ENCODE measurements at regions not wholly inside any gene's neighbourhood (a gene's known extent, or its start where the extent isn't known, plus 50 kb on each side); places are given as distances from the start of the nearest gene placed in this dataset.

DNA sequence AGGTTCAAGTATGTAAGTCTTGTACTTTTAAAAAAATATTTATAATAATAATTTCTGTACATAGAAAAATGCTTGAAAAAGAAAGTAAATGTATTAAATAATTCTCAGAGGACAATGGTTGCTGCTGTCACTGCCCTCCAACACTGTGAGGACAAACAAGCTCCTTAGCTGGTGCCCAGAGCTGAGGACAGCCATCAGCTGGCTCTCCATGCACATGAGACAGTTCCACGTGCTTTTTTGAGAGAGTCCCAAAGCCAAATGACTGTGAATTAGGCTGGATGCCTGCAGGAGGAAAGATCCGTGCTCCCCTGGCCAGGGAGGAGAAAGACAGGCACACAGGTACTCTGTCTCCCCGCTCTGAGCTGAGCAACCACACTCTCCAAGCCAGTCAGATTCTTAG, 115.5 kb upstream of the IRX5 start:
- ChIA-PET POLR2A (no interaction called here), CTCF (no interaction called here)
- Histone ChIP-seq H3K36me3 (ENCODE audit: control insufficient read depth in 2 of 2, insufficient read depth in 1 of 2, low read length in 2 of 2) (no peaks in the 10 kb centered on the region), H3K4me3 (ENCODE audit: low read depth, low read length) (no peak overlapping the region), H3K9me3 (ENCODE audit: control insufficient read depth, insufficient read depth, low read depth, low read length) (no peaks in the 10 kb centered on the region), H3K4me1 (ENCODE audit: control insufficient read depth, insufficient read depth, low read length) (no peaks in the 10 kb centered on the region), H3K27ac (ENCODE audit: extremely low read depth, low read depth, low read length) (no peak overlapping the region)
- TF ChIP-seq ZNF670 (tag by site-specific recombination; IDR thresholded peaks at IDR 0.05; ENCODE audit: low read depth) (no peak), ZNF624 (tag by site-specific recombination; IDR thresholded peaks at IDR 0.05) (no peak), ZNF664 (tag by site-specific recombination; IDR thresholded peaks at IDR 0.05) (no peak), ZIC2 (tag by site-specific recombination; IDR thresholded peaks at IDR 0.05) (no peak)
- TF ChIP-seq, protein P1, sequence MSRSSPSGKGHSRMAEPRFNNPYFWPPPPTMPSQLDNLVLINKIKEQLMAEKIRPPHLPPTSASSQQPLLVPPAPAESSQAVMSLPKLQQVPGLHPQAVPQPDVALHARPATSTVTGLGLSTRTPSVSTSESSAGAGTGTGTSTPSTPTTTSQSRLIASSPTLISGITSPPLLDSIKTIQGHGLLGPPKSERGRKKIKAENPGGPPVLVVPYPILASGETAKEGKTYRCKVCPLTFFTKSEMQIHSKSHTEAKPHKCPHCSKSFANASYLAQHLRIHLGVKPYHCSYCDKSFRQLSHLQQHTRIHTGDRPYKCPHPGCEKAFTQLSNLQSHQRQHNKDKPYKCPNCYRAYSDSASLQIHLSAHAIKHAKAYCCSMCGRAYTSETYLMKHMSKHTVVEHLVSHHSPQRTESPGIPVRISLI (tag by site-specific recombination; IDR thresholded peaks at IDR 0.05), result no peak
- TF ChIP-seq, protein P2, sequence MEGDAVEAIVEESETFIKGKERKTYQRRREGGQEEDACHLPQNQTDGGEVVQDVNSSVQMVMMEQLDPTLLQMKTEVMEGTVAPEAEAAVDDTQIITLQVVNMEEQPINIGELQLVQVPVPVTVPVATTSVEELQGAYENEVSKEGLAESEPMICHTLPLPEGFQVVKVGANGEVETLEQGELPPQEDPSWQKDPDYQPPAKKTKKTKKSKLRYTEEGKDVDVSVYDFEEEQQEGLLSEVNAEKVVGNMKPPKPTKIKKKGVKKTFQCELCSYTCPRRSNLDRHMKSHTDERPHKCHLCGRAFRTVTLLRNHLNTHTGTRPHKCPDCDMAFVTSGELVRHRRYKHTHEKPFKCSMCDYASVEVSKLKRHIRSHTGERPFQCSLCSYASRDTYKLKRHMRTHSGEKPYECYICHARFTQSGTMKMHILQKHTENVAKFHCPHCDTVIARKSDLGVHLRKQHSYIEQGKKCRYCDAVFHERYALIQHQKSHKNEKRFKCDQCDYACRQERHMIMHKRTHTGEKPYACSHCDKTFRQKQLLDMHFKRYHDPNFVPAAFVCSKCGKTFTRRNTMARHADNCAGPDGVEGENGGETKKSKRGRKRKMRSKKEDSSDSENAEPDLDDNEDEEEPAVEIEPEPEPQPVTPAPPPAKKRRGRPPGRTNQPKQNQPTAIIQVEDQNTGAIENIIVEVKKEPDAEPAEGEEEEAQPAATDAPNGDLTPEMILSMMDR (tag by site-specific recombination; IDR thresholded peaks at IDR 0.05), result no peak

DNA sequence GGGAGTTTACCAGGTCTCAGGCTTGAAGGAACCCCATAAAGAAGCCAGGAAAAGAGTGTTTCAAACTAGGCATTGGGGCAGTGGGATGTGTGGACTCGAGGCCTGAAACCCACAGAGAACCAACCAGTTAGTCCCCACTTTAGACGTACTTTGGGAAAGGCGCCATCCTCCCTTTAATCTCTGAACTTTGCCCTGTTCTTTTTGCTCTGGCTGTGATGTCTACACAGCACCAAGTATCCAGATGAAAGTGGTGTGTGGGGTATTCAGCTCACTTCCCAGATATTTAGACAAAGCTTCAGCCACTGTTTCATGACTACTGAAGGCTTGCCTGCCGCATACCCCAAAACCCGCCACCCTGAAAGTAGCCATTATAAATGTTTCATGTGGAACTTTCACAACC, 116.9 kb upstream of the IRX5 start:
- Histone ChIP-seq H3K4me1 (ENCODE audit: control insufficient read depth, insufficient read depth, low read length) (no peaks in the 10 kb centered on the region), H3K9me3 (ENCODE audit: control insufficient read depth, insufficient read depth, low read depth, low read length) (no peaks in the 10 kb centered on the region), H3K27ac (ENCODE audit: extremely low read depth, low read depth, low read length) (no peak overlapping the region), H3K36me3 (ENCODE audit: control insufficient read depth in 2 of 2, insufficient read depth in 1 of 2, low read length in 2 of 2) (no peaks in the 10 kb centered on the region), H3K4me3 (ENCODE audit: low read depth, low read length) (no peak overlapping the region)
- POLR2A ChIA-PET, result no interaction called here
- CTCF ChIA-PET, result interaction anchor here (0.7 kb wide), 2 partner anchors 352 to 1057 kb away, joined by 3 read pairs; no protein-coding TSS in a partner anchor
- TF ChIP-seq, protein P2 (tag by site-specific recombination; IDR thresholded peaks at IDR 0.05), result no peak
- TF ChIP-seq ZNF174 (tag by site-specific recombination; IDR thresholded peaks at IDR 0.05), result no peak
- TF ChIP-seq MZF1 (tag by site-specific recombination; IDR thresholded peaks at IDR 0.05; ENCODE audit: borderline replicate concordance), result no peak
- TF ChIP-seq ZNF146 (tag by site-specific recombination; IDR thresholded peaks at IDR 0.05), result no peak
- no peak for TF ChIP-seq KLF9 (tag by site-specific recombination; IDR thresholded peaks at IDR 0.05; ENCODE audit: low read depth)
- no peak for TF ChIP-seq ZNF24 (tag by site-specific recombination; IDR thresholded peaks at IDR 0.05)
- TF ChIP-seq, protein P3, sequence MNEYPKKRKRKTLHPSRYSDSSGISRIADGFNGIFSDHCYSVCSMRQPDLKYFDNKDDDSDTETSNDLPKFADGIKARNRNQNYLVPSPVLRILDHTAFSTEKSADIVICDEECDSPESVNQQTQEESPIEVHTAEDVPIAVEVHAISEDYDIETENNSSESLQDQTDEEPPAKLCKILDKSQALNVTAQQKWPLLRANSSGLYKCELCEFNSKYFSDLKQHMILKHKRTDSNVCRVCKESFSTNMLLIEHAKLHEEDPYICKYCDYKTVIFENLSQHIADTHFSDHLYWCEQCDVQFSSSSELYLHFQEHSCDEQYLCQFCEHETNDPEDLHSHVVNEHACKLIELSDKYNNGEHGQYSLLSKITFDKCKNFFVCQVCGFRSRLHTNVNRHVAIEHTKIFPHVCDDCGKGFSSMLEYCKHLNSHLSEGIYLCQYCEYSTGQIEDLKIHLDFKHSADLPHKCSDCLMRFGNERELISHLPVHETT (tag by site-specific recombination; IDR thresholded peaks at IDR 0.05), result no peak
- TF ChIP-seq ZNF76 (tag by site-specific recombination; IDR thresholded peaks at IDR 0.05; ENCODE audit: borderline replicate concordance, low read depth), result no peak
- no peak for TF ChIP-seq ZNF354C (tag by site-specific recombination; IDR thresholded peaks at IDR 0.05; ENCODE audit: borderline replicate concordance, low read depth)
- no peak for TF ChIP-seq ZBTB21 (tag by site-specific recombination; IDR thresholded peaks at IDR 0.05)
- no peak for TF ChIP-seq ZNF768 (tag by site-specific recombination; IDR thresholded peaks at IDR 0.05)
- TF ChIP-seq ZNF404 (tag by site-specific recombination; IDR thresholded peaks at IDR 0.05), result no peak
- no peak for TF ChIP-seq ZNF175 (tag by site-specific recombination; IDR thresholded peaks at IDR 0.05)
- TF ChIP-seq ZNF621 (tag by site-specific recombination; IDR thresholded peaks at IDR 0.05), result no peak
- TF ChIP-seq, protein P4, sequence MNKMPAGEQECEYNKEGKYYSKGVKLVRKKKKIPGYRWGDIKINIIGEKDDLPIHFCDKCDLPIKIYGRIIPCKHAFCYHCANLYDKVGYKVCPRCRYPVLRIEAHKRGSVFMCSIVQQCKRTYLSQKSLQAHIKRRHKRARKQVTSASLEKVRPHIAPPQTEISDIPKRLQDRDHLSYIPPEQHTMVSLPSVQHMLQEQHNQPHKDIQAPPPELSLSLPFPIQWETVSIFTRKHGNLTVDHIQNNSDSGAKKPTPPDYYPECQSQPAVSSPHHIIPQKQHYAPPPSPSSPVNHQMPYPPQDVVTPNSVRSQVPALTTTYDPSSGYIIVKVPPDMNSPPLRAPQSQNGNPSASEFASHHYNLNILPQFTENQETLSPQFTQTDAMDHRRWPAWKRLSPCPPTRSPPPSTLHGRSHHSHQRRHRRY (tag by site-specific recombination; IDR thresholded peaks at IDR 0.05), result no peak
